GM18909 (cell line): ENCODE measurements at regions not wholly inside any gene's neighbourhood (a gene's known extent, or its start where the extent isn't known, plus 50 kb on each side); places are given as distances from the start of the nearest gene placed in this dataset.
"Not testable (repeated sequence)": the region's sequence is repeated elsewhere in the genome, so short reads cannot be mapped to it uniquely, and the experiment has no call there.

Source experiments
- ATAC-seq: cut with Tn5 transposase; IDR thresholded peaks from one replicate; pipeline ENCODE4 v1.9.1; 2021; ENCODE audit warnings: mild to moderate bottlenecking; ENCODE audit not compliant: unreplicated experiment, poor library complexity

- ATAC-seq, result no peak
Measured at GRCh38 chr5:166803058-166803457, 1488.4 kb upstream of the WWC1 start.

- not testable (repeated sequence) for ATAC-seq
Measured at GRCh38 chr5:166804223-166804622, 1487.2 kb upstream of the WWC1 start.

- ATAC-seq, result not testable (repeated sequence)
Measured at GRCh38 chr5:166804693-166805092, 1486.8 kb upstream of the WWC1 start.

- ATAC-seq, result not testable (repeated sequence)
Measured at GRCh38 chr5:166810093-166810658, 1481.3 kb upstream of the WWC1 start.

- no peak for ATAC-seq
Measured at GRCh38 chr5:166810721-166811120, 1480.7 kb upstream of the WWC1 start.

- no peak for ATAC-seq
Measured at GRCh38 chr5:166823360-166823759, 1468.1 kb upstream of the WWC1 start.

- no peak for ATAC-seq
Measured at GRCh38 chr5:166834246-166834645, 1457.2 kb upstream of the WWC1 start.

- ATAC-seq, result no peak
Measured at GRCh38 chr5:166845044-166845443, 1446.4 kb upstream of the WWC1 start.

- ATAC-seq, result no peak
Measured at GRCh38 chr5:166856791-166857190, 1434.7 kb upstream of the WWC1 start.

GRCh38 chr5:166860426-166860825 lies 1431.0 kb upstream of the WWC1 start:
- no peak for ATAC-seq

GRCh38 chr5:166862581-166862980 lies 1428.9 kb upstream of the WWC1 start:
- no peak for ATAC-seq

- ATAC-seq, result no peak
Measured at GRCh38 chr5:166865206-166865605, 1426.2 kb upstream of the WWC1 start.

GRCh38 chr5:166880456-166880855 lies 1411.0 kb upstream of the WWC1 start:
- ATAC-seq, result no peak

- no peak for ATAC-seq
Measured at GRCh38 chr5:166881802-166882201, 1409.6 kb upstream of the WWC1 start.

- ATAC-seq, result no peak
Measured at GRCh38 chr5:166883016-166883415, 1408.4 kb upstream of the WWC1 start.

- ATAC-seq, result no peak
Measured at GRCh38 chr5:166898166-166898565, 1393.3 kb upstream of the WWC1 start.

GRCh38 chr5:166899343-166899742 lies 1392.1 kb upstream of the WWC1 start:
- ATAC-seq, result no peak

GRCh38 chr5:166904571-166904970 lies 1386.9 kb upstream of the WWC1 start:
- ATAC-seq, result no peak

GRCh38 chr5:166906991-166907713 lies 1384.3 kb upstream of the WWC1 start:
- no peak for ATAC-seq

- ATAC-seq, result no peak
Measured at GRCh38 chr5:166909040-166909439, 1382.4 kb upstream of the WWC1 start.

- ATAC-seq, result no peak
Measured at GRCh38 chr5:166909926-166910325, 1381.5 kb upstream of the WWC1 start.

- ATAC-seq, result no peak
Measured at GRCh38 chr5:166910995-166911394, 1380.5 kb upstream of the WWC1 start.
